Hematopoietic multipotent progenitor cell treated with erythropoietin and hydrocortisone succinate and interleukin-3 and kit ligand, for 15 days (in vitro differentiated cells): ENCODE measurements at regions not wholly inside any gene's neighbourhood (a gene's known extent, or its start where the extent isn't known, plus 50 kb on each side); places are given as distances from the start of the nearest gene placed in this dataset.
"Not testable (repeated sequence)": the region's sequence is repeated elsewhere in the genome, so short reads cannot be mapped to it uniquely, and the experiment has no call there.

Experiments used
- DNase-seq: peaks from one replicate; pipeline ENCODE4 v3.0.0-alpha.2; 2015; ENCODE audit warnings: low spot score

GRCh38 chr22:48494968-48495750 is 1332.5 kb downstream of the BRD1 start:
- DNase-seq, result no peak

GRCh38 chr22:48494256-48494967 is 1333.3 kb downstream of the BRD1 start:
- DNase-seq, result no peak

DNA sequence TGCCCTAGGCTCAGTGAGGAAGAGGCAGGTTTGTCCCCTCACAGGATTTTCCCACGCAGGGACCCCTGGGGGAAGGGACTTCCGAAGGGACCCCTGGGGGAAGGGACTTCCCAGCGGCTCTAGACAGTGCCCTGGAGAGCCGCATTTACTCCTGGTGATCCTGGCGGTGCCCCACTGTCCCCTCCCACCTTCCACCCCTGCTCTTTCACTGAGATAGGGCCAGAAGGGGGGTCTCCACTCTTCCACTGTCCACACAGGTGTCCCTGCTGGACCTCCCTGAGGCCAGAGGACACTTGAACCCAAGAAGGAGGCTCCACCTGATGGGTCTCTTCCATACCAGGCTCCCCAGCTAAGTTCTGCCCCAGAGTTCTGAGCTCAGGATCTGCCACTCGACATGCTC is 1333.9 kb downstream of the BRD1 start:
- no peak for DNase-seq

DNA sequence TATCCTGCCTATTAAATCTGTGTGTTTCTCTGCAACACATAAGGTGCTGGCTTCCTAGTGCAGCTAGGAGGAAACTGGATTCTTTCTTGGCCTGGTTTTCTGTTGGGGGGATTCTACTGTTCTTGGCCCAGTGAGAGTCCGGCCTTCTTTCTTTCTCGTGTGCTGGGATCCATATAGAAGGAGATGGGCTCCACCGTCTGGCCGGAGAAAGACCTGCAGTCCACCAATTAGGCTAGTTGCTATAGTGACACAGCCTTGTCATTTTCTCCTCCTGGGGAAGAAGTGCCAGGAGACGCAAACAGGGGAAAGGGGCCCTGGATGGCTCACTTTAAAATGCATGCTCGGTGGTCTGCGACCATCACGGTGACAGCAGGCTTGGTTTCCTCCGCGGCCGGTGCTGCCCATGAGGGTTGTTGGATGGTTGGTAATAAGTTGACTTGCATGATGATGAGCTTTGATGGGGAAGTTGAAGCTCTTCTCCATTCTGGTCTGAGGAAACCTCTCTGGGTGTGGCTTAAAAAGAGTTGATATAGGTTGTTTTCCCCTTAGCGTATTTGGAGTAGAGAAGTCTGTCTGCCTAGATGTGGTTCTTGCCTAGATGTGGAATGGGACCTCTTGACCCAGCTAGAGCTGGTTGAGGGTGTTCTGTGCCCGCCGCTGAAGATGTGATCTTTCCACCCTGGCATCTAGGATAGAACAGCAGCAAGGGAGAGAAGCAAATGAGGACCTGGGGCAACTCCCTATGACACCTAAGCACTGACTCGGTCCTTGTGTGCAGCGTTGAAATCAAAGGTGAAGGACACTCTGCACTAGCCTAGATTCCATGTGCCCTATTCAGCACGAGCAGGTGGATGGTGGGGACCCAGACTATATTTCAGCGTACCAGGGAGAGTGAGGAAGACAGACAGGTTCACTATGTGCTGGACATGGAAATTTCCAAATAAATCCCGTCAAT is 1335.0 kb downstream of the BRD1 start:
- no peak for DNase-seq

DNA sequence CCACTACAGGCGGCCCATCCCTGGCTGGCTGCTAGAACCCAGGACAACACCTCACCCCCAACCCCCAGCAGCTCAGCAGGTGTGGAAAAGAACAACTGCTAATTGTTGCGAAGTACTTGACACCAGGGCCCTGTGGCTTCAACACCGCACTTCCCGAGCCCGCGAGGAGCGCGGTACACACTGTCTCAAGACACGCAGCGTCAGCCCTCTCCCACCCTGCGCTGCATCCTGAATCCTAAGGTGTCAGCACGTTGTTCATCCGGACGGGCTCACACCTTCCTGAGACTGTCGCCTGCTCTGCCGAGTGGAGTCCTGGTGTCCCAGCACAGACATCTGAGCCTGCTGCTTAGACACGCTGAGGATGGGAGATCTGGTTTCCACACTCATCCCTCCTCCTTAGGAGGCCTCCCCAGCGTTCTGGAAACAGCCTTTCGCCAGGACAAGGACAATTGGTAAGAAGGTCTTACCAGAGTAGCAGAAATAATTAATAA is 1336.2 kb downstream of the BRD1 start:
- no peak for DNase-seq

DNA sequence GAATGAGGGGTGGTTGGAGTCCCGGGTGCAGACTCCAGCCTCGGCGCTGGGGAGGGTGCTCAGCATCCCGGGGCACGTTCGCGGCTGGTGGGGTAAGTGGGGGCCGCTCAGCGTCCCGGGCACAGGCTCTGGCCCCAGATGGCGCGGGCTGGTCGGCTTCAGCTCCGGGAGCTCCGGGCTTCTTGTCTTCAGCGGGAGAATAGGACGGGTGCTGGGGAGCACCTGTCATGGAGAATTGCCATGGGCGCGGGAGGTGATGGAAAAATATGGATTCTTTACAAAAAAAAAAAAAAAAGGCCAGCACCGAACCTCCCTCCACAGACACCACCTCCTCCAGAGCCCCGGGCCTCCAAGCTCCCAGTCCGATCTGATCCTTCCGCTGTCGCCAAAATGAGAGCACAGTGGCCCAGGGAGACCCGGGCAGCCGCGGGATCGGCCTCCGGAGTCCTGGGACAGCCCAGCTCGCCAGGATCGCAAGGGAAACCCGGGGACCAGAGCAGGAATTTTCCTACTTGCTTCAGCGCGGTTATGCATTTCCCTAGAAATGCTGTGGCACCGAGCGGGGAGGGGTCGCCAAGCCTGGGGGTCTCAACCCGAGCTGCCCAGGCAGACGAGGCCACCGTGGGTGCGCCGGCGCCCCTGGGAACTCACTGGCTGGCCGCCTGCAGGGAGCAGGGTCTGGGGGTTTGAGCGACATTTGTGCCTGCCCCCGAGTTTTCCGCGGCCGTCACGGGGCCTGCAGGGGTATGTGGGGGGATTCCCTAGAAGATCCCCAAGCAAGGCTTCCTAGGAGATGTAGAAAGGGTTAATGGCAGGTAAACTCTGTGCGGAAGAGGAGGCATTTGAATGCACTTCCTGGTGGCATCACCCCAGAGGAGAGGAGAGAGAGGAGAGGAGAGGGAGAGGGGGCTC is 1336.9 kb downstream of the BRD1 start:
- DNase-seq, result no peak

- DNase-seq, result no peak
Observed at GRCh38 chr22:48489551-48490499, 1337.8 kb downstream of the BRD1 start.

GRCh38 chr22:48488611-48489511 is 1338.8 kb downstream of the BRD1 start:
- DNase-seq, result no peak

DNA sequence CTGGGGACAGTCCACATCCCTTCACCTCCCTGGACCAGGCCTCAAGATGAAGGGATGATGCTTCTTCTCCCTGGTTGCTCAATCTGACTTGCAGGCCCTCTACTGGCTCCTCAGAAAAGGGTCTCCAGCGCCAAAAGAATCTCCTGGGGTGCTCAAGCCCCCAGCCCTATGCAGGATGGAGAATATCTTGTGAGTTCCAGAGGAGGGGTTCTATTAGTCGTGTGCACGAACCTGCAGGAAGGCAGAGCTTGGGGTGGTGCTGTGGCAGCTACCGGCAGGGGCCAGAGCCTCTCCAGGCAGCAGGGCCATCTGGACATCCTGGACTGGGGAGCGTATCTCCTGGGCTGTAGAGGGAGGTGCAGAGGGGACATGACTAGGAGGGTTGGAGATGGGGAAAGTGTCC is 1339.5 kb downstream of the BRD1 start:
- no peak for DNase-seq

DNA sequence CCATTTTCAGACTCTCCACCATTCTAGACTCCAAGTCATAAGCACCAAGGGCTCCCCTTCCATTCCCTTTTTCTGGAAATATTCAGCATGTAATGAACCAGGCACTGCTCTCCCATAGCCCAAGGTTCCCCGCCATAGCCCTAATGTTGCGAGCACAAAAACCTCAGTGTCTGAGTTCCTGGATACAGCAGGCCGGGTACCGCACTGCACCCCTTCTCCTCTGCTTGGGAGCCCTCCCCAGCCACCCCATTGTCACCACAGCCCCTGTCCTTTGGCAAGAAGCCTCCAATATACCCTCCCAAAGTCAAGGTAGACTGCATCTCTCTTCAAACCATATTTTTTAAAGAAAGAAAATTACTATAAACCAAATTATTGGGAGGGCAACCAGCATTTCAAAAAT is 1341.1 kb downstream of the BRD1 start:
- no peak for DNase-seq

- no peak for DNase-seq
Observed at GRCh38 chr22:48486134-48486532, 1341.5 kb downstream of the BRD1 start.

DNA sequence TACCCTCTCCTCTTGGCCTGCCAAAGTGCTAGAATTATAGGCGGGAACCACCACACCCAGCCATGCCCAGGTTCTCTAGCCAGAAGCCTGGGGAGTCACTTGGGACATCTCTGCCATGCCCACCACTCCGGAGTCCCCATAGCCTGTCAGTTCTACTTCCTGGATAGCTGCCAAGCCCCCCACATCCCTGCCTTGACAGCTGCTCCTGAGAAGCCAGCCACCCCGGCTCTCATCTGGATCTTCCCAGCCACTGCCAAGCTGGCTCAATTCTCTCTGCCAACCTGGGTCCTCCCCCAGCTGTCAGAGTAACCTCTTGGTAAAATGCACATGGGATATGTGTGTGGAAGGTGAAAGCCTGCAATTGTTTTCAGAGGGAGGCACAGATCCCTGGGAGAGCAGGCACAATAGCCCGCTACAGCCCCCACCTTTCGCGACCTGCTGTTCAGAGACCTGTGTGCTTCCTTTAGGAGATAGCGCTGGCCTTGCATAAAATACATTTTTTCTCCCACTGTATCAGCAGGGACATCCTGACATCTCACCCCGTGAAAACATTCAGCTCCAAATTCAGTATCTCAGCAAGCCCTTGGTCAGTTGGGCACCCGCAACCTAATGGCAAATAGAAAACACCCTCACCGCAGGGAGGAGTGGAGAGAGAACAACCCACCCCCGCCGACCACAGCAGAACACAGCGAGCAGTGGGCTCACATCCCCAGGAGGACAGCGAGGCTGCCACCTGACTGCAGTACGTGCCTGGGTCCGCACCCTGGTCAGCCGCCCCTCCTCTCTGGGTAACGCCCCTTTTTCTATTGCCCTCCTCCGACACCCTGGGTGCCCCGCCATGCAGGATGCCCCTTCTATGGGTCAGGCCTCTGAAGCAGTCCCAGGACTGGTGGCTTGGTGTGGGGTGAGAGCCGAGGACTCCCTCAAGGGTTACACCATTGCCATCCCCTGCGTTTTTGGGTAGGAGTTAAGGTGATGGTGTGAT is 1342.2 kb downstream of the BRD1 start:
- no peak for DNase-seq

GRCh38 chr22:48483764-48484528 is 1343.7 kb downstream of the BRD1 start:
- DNase-seq, result no peak

- DNase-seq, result no peak
Observed at GRCh38 chr22:48482771-48483170, 1344.9 kb downstream of the BRD1 start.

DNA sequence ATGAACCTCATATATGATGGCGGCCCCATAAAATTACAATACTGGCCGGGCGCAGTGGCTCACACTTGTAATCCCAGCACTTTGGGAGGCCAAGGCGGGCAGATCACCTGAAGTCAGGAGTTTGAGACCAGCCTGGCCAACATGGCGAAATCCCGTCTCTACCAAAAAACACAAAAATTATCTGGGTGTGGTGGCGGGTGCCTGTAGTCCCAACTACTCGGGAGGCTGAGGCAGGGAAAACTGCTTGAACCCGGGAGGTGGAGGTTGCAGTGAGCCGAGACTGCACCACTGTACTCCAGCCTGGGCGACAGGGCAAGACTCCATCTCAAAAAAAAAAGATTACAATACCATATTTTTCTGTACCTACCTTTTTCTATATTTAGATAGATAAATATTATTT is 1345.5 kb downstream of the BRD1 start:
- DNase-seq, result not testable (repeated sequence)

- no peak for DNase-seq
Observed at GRCh38 chr22:48481748-48482147, 1345.9 kb downstream of the BRD1 start.
